OCI-LY1 (cell line): ENCODE measurements at regions not wholly inside any gene's neighbourhood (a gene's known extent, or its start where the extent isn't known, plus 50 kb on each side); places are given as distances from the start of the nearest gene placed in this dataset.

Experiments used
- H2AFZ ChIP-seq: fragments of 200-600 bp; sonication (generic), shearing (Covaris generic); 2 replicates; pipeline ENCODE4 v1.6.0; 2014; ENCODE audit warnings: antibody characterized with exemption, mild to moderate bottlenecking, low read length
- H3F3A ChIP-seq: fragments of 200-600 bp; sonication (generic), shearing (Covaris generic); 2 replicates; pipeline ENCODE4 v1.6.0; 2014; ENCODE audit warnings: mild to moderate bottlenecking, antibody characterized with exemption, low read length, moderate library complexity; ENCODE audit not compliant: insufficient read depth
- H3K27ac ChIP-seq: fragments of 200-600 bp; sonication (generic); 2 replicates; pipeline ENCODE4 v1.5.1; 2014; ENCODE audit warnings: low read length, mixed run types, mild to moderate bottlenecking, low read depth; ENCODE audit not compliant: poor library complexity, severe bottlenecking
- H3K27me3 ChIP-seq: fragments of 200-600 bp; sonication (generic); 2 replicates; pipeline ENCODE4 v1.6.0; 2014; ENCODE audit warnings: antibody characterized with exemption, mild to moderate bottlenecking, low read length, moderate library complexity; ENCODE audit not compliant: insufficient read depth
- H3K36me3 ChIP-seq: fragments of 200-600 bp; sonication (generic); 2 replicates; pipeline ENCODE4 v1.6.1; 2014; ENCODE audit warnings: mild to moderate bottlenecking, antibody characterized with exemption, low read length, moderate library complexity, mixed read lengths; ENCODE audit not compliant: insufficient read depth
- H3K4me1 ChIP-seq: fragments of 200-600 bp; sonication (generic); 2 replicates; pipeline ENCODE4 v1.5.1; 2014; ENCODE audit warnings: mild to moderate bottlenecking, low read length, moderate library complexity; ENCODE audit not compliant: insufficient read depth, severe bottlenecking
- H3K4me2 ChIP-seq: fragments of 200-600 bp; sonication (generic), shearing (Covaris generic); 2 replicates; pipeline ENCODE4 v1.6.1; 2014; ENCODE audit warnings: low read length
- H3K4me3 ChIP-seq: fragments of 200-600 bp; sonication (generic); 2 replicates; pipeline ENCODE4 v1.5.1; 2014; ENCODE audit warnings: low read length, low read depth, mild to moderate bottlenecking, mixed read lengths; ENCODE audit not compliant: poor library complexity, severe bottlenecking
- H3K79me2 ChIP-seq: fragments of 200-600 bp; shearing (Covaris generic); 2 replicates; pipeline ENCODE4 v1.6.1; 2016; ENCODE audit warnings: mixed run types, low read length, mixed read lengths; ENCODE audit not compliant: insufficient read depth
- H3K9ac ChIP-seq: fragments of 200-600 bp; sonication (generic), shearing (Covaris generic); 2 replicates; pipeline ENCODE4 v1.6.1; 2014; ENCODE audit warnings: mild to moderate bottlenecking, low read length, mixed read lengths
- H3K9me2 ChIP-seq: fragments of 200-600 bp; sonication (generic), shearing (Covaris generic); 2 replicates; pipeline ENCODE4 v1.6.1; 2014; ENCODE audit warnings: low read depth, mild to moderate bottlenecking, low read length, mixed read lengths
- H3K9me3 ChIP-seq: fragments of 200-600 bp; shearing (Covaris generic); 2 replicates; pipeline ENCODE4 v1.6.1; 2014; ENCODE audit warnings: low read length, mixed read lengths
- H4K20me1 ChIP-seq: fragments of 200-600 bp; sonication (generic), shearing (Covaris generic); 2 replicates; pipeline ENCODE4 v1.6.0; 2016; ENCODE audit warnings: mild to moderate bottlenecking, low read length; ENCODE audit not compliant: insufficient read depth
- CTCF ChIP-seq: fragments of 200-600 bp; sonication (generic), shearing (Covaris generic); IDR thresholded peaks from 2 replicates; pipeline ENCODE4 v1.5.1; 2017; ENCODE audit warnings: mild to moderate bottlenecking, antibody characterized with exemption, low read length, moderate library complexity, mixed read lengths
- EZH2 ChIP-seq: fragments of 200-600 bp; sonication (generic), shearing (Covaris generic); IDR thresholded peaks from 2 replicates; pipeline ENCODE4 v1.8.0; 2017; ENCODE audit warnings: borderline replicate concordance, mixed run types, mild to moderate bottlenecking, antibody characterized with exemption, low read length, moderate library complexity, mixed read lengths

DNA sequence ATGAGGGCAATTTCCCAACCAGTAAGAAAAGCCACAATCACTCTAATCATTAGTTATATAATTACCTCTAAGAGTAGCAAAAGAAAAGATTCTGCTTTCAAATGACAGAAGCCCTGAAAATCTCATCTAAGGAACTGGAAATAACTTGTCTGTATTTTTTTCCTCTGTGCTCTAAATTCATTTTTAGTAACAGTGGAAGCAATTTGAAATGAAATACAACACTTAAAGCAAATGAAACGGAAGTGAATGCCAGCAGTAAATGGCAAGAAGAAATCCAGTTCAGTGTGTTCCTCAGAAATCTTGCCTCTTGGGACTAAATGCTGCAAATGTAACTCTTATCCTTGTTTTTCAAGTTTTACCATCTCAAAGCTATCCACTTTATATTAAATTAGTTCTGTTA, 294.9 kb downstream of the TAF11L14 start:
- H3K9ac ChIP-seq, result no peak overlapping the region
- no peaks in the 10 kb centered on the region for H3K36me3 ChIP-seq
- H3K79me2 ChIP-seq, result no peaks in the 10 kb centered on the region
- H3K27me3 ChIP-seq, result no peaks in the 10 kb centered on the region
- H3K27ac ChIP-seq, result no peak overlapping the region
- TF ChIP-seq CTCF (no peak), EZH2 (no peak)
- H2AFZ ChIP-seq, result no peak overlapping the region
- H3K4me1 ChIP-seq, result no peaks in the 10 kb centered on the region
- H3K9me2 ChIP-seq, result no peaks in the 10 kb centered on the region
- no peaks in the 10 kb centered on the region for H3F3A ChIP-seq
- H3K4me2 ChIP-seq, result no peak overlapping the region
- H3K4me3 ChIP-seq, result no peak overlapping the region
- no peaks in the 10 kb centered on the region for H4K20me1 ChIP-seq
- 0 out of 2 replicates have a peak, but pooled peaks cover 7% of the 10 kb centered on the region for H3K9me3 ChIP-seq

- TF ChIP-seq EZH2, result no peak
- no peak for TF ChIP-seq CTCF
- Histone ChIP-seq H4K20me1 (no peaks in the 10 kb centered on the region), H3K9me2 (no peaks in the 10 kb centered on the region), H3K27ac (no peak overlapping the region), H3K9me3 (0 out of 2 replicates have a peak, but pooled peaks cover 7% of the 10 kb centered on the region), H3K9ac (no peak overlapping the region), H3K27me3 (no peaks in the 10 kb centered on the region), H3K79me2 (no peaks in the 10 kb centered on the region), H3K36me3 (no peaks in the 10 kb centered on the region), H3K4me1 (no peaks in the 10 kb centered on the region), H3K4me3 (no peak overlapping the region), H3K4me2 (no peak overlapping the region), H3F3A (no peaks in the 10 kb centered on the region), H2AFZ (no peak overlapping the region)
Observed at GRCh38 chr5:17930346-17930745, 296.1 kb downstream of the TAF11L14 start.

- H3K4me3 ChIP-seq, result no peak overlapping the region
- H3K36me3 ChIP-seq, result no peaks in the 10 kb centered on the region
- H2AFZ ChIP-seq, result no peak overlapping the region
- no peaks in the 10 kb centered on the region for H3F3A ChIP-seq
- no peaks in the 10 kb centered on the region for H3K4me1 ChIP-seq
- H3K27me3 ChIP-seq, result no peaks in the 10 kb centered on the region
- no peaks in the 10 kb centered on the region for H3K9me2 ChIP-seq
- H3K9ac ChIP-seq, result no peak overlapping the region
- no peaks in the 10 kb centered on the region for H3K9me3 ChIP-seq
- H3K79me2 ChIP-seq, result no peaks in the 10 kb centered on the region
- no peaks in the 10 kb centered on the region for H4K20me1 ChIP-seq
- H3K27ac ChIP-seq, result no peak overlapping the region
- no peak overlapping the region for H3K4me2 ChIP-seq
- TF ChIP-seq EZH2, result no peak
- TF ChIP-seq CTCF, result no peak
Observed at GRCh38 chr5:17944046-17944445, 309.8 kb downstream of the TAF11L14 start.
